Upper lobe of right lung (tissue), 1 donor: ENCODE measurements at regions not wholly inside any gene's neighbourhood (a gene's known extent, or its start where the extent isn't known, plus 50 kb on each side); places are given as distances from the start of the nearest gene placed in this dataset.

Experiments
- ATAC-seq: fragments of 200-7000 bp; cut with Tn5 transposase; one replicate; pipeline ENCODE4 v1.9.1; 2020; ENCODE audit warnings: mild to moderate bottlenecking, moderate library complexity
- DNase-seq: peaks from one replicate; pipeline ENCODE4 v3.0.0-alpha.2; 2020
- H3K27ac ChIP-seq: fragments of 200-600 bp; one replicate; pipeline ENCODE4 v1.8.0; 2022
- H3K27me3 ChIP-seq: fragments of 200-600 bp; one replicate; pipeline ENCODE4 v1.8.0; 2022; ENCODE audit warnings: mild to moderate bottlenecking
- H3K36me3 ChIP-seq: fragments of 200-600 bp; one replicate; pipeline ENCODE4 v1.8.0; 2022
- H3K4me1 ChIP-seq: fragments of 200-600 bp; one replicate; pipeline ENCODE4 v1.8.0; 2022
- H3K4me3 ChIP-seq: fragments of 200-600 bp; one replicate; pipeline ENCODE4 v1.8.0; 2022; ENCODE audit warnings: mild to moderate bottlenecking
- H3K9me3 ChIP-seq: fragments of 200-600 bp; one replicate; pipeline ENCODE4 v1.8.0; 2022
- intact Hi-C: fragments of 100-400 bp; cut with DNase I; formaldehyde crosslinking; loops from one replicate; pipeline ENCODE4 v1.11.0; 2022
- TF ChIP-seq, protein P1 (sequence below): fragments of 200-600 bp; IDR thresholded peaks from one replicate; pipeline ENCODE4 v1.8.0; 2022; ENCODE audit warnings: antibody characterized with exemption
- donor health status: DM: no; HTN: yes; CAD: no; lungs with severe emphysema.

DNA sequence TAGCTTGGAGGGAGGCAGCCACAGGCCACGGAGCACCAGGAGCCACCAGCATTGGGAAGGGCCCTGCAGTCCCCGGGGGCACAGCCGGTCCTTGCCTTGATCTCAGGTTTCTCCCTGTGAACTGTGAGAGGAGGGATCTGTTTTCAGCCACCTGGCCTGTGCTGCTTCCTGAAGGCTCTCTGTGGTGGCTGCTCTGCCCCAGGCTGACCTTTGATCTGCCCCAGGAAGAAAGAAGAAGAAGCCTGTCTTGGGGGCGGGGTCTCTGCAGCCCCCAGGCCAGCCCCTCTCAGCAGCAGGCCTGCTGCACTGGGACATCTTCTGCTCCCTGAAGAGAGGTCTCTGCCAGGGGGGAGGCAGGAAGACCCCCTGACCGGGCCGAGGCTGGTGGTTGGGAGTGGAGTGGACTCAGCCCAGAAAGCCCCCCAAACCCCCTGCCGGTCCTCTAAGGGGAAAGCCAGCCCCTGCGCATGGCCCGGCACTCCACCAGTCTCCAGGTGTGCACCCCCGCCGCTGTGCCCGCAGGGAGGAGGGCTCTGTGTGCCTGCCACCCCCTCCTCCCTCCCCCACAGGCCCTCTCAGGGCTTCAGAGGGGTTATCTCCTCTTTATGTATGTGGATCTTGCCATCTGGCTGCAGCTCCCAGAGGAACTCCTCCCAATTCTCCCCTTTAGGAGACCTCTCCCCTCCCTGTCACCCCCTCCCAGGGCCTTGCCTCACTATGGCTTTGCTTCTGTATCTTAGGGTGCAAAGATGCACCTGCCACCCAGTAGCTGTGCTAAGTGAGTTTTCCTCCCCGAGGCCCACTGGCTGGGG lies 675.3 kb downstream of the BRD1 start:
- Histone ChIP-seq H3K4me3 (no peak overlapping the region), H3K36me3 (no peaks in the 10 kb centered on the region), H3K4me1 (no peaks in the 10 kb centered on the region), H3K27ac (no peak overlapping the region), H3K9me3 (no peaks in the 10 kb centered on the region), H3K27me3 (no peaks in the 10 kb centered on the region)
- ATAC-seq (no peak), DNase-seq (peak; percentile 62)
- intact Hi-C loops = no loop called here
- TF ChIP-seq, protein P1, sequence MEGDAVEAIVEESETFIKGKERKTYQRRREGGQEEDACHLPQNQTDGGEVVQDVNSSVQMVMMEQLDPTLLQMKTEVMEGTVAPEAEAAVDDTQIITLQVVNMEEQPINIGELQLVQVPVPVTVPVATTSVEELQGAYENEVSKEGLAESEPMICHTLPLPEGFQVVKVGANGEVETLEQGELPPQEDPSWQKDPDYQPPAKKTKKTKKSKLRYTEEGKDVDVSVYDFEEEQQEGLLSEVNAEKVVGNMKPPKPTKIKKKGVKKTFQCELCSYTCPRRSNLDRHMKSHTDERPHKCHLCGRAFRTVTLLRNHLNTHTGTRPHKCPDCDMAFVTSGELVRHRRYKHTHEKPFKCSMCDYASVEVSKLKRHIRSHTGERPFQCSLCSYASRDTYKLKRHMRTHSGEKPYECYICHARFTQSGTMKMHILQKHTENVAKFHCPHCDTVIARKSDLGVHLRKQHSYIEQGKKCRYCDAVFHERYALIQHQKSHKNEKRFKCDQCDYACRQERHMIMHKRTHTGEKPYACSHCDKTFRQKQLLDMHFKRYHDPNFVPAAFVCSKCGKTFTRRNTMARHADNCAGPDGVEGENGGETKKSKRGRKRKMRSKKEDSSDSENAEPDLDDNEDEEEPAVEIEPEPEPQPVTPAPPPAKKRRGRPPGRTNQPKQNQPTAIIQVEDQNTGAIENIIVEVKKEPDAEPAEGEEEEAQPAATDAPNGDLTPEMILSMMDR = no peak

- DNase-seq = peak; percentile 60
- intact Hi-C loops = no loop called here
These were observed 676.2 kb downstream of the BRD1 start for GRCh38 chr22:49151256-49152126.

GRCh38 chr22:49150801-49151221 lies 676.9 kb downstream of the BRD1 start:
- DNase-seq (no peak), ATAC-seq (no peak)
- intact Hi-C loops = no loop called here
- H3K36me3 ChIP-seq = no peaks in the 10 kb centered on the region
- H3K27me3 ChIP-seq = peaks cover 6% of the 10 kb centered on the region
- no peak overlapping the region for H3K4me3 ChIP-seq
- TF ChIP-seq, protein P1 = no peak
- H3K9me3 ChIP-seq = no peaks in the 10 kb centered on the region
- H3K4me1 ChIP-seq = no peaks in the 10 kb centered on the region
- H3K27ac ChIP-seq = no peak overlapping the region

More at GRCh38 chr22:49151256-49152126, 676.2 kb downstream of the BRD1 start:
- TF ChIP-seq, protein P1 = no peak
- Histone ChIP-seq H3K4me1 (no peaks in the 10 kb centered on the region), H3K9me3 (no peaks in the 10 kb centered on the region), H3K36me3 (no peaks in the 10 kb centered on the region), H3K27ac (no peak overlapping the region), H3K4me3 (no peak overlapping the region), H3K27me3 (peaks cover 6% of the 10 kb centered on the region)
- no peak for ATAC-seq

DNA sequence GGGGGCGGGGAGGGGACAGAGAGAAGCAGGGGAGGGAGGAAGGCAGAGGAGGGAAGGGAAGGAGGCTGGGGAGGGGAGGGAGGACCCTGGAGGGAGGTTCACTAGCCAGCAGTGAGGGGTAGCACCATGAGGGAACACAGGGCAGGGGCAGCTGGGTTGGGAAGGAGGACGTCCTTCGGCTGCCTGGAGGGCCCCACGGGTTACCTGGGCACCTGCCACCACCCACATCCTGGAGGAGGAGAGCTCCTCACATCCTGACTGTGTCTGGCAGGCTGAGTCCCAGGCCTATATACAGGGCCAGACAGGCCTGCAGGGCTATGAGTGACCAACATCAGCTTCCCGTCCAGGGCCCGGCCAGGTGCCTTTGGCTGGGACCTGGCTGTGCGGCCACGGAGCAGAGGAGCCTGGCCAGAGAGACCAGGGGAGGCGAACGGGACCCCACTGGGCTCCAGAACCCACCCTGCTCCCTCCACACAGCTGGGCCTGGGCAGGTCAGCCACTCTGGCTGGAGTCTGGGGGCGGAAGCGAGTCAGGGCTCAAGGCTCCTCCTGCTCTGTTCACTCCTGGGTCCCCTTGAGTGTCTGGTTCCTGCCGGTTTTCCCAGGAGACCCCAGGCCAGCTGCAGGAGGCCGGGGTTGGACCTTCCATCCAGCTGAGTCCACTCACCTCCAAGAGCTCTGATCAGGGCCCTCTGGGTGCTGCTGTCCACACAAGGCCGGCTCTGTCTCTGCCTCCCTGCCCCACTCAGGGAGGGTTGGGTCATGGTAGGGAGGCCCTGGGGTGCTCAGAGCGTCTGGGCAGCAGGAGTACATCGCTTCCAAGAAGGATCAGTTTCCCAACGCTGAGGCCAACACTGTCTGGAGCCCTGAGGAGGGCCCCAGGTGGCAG lies 677.7 kb downstream of the BRD1 start:
- TF ChIP-seq, protein P1 = no peak
- Histone ChIP-seq H3K36me3 (no peaks in the 10 kb centered on the region), H3K4me3 (no peak overlapping the region), H3K27ac (no peak overlapping the region), H3K4me1 (no peaks in the 10 kb centered on the region), H3K27me3 (peaks cover 6% of the 10 kb centered on the region), H3K9me3 (no peaks in the 10 kb centered on the region)
- ATAC-seq = no peak
- DNase-seq = no peak
- intact Hi-C loops = no loop called here

DNA sequence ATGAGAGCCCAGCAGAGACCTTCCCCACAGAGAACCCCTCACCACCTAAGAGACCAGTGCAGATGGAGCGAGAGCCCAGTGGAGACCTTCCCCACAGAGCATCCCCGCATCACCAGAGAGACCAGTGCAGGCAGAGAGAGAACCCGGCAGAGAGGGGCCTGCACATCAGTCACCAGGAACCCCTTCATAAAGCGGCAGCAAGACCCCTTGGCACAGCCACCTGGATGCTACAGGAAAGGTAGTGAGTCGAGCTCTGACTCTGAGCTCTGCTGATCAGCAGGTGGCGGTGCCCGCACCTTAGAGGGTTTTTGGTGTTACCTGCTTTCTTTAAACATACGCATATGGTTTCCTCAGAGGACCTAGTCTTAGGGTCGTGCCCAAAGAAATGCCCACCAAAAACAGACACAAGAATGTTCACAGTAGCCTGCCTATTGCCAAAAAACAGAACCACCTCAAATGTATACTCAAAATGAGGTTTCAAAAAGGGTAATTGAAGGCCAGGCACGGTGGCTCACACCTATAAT lies 678.7 kb downstream of the BRD1 start:
- Histone ChIP-seq H3K36me3 (no peaks in the 10 kb centered on the region), H3K4me3 (no peak overlapping the region), H3K4me1 (no peaks in the 10 kb centered on the region), H3K27me3 (peaks cover 6% of the 10 kb centered on the region), H3K27ac (no peak overlapping the region), H3K9me3 (no peaks in the 10 kb centered on the region)
- ATAC-seq = no peak
- no peak for DNase-seq
- intact Hi-C loops = no loop called here
- TF ChIP-seq, protein P1 = no peak
